GM19351 (cell line): ENCODE measurements at regions not wholly inside any gene's neighbourhood (a gene's known extent, or its start where the extent isn't known, plus 50 kb on each side); places are given as distances from the start of the nearest gene placed in this dataset.
"Not testable (repeated sequence)": the region's sequence is repeated elsewhere in the genome, so short reads cannot be mapped to it uniquely, and the experiment has no call there.

Source experiments
- ATAC-seq: cut with Tn5 transposase; IDR thresholded peaks from one replicate; pipeline ENCODE4 v1.9.1; 2021; ENCODE audit warnings: mild to moderate bottlenecking, moderate library complexity; ENCODE audit not compliant: unreplicated experiment

- ATAC-seq = no peak
These were observed 504.3 kb upstream of the CNTN3 start for GRCh38 chr3:75118779-75119178.

DNA sequence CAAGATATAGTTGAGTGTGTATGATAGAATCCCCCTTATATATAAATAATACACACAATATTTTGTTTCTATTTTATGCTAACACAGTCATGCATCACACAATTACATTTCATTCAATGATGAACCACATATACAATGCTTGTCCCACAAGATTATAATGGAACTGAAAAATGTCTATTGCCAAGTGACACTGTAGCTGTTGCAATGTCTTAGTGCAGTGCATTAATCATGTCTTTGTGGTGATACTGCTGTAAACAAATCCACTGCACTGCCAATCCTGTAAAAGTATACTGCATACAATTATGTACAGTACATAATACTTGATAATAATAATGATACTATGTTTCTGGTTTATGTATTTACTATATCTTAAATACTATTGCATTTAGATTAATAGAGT, 512.1 kb upstream of the CNTN3 start:
- ATAC-seq = no peak

GRCh38 chr3:75129101-75129500, 514.6 kb upstream of the CNTN3 start:
- no peak for ATAC-seq

- no peak for ATAC-seq
These were observed 521.8 kb upstream of the CNTN3 start for GRCh38 chr3:75136100-75136897.

- ATAC-seq = no peak
These were observed 523.9 kb upstream of the CNTN3 start for GRCh38 chr3:75138345-75138744.

- ATAC-seq = no peak
These were observed 523.1 kb upstream of the FRG2C start for GRCh38 chr3:75140904-75141615.

DNA sequence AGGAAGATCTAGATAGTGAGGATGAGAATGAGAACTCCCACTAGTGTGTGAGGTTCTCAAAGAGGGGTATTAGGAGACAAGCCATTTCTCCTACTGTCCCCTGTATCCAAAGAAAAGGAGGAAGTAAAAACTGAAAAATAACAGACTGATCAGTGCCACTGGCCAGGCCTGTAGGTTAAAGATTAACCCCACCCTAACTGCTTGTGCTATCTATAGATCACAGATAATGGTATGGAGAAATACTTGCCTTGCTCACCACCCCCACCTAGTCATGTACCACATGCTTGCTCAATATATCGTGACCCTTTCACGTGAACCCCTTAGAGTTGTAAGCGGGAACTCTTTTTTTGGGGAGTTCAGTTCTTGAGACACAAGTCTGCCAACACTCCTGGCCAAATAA, 519.7 kb upstream of the FRG2C start:
- no peak for ATAC-seq

DNA sequence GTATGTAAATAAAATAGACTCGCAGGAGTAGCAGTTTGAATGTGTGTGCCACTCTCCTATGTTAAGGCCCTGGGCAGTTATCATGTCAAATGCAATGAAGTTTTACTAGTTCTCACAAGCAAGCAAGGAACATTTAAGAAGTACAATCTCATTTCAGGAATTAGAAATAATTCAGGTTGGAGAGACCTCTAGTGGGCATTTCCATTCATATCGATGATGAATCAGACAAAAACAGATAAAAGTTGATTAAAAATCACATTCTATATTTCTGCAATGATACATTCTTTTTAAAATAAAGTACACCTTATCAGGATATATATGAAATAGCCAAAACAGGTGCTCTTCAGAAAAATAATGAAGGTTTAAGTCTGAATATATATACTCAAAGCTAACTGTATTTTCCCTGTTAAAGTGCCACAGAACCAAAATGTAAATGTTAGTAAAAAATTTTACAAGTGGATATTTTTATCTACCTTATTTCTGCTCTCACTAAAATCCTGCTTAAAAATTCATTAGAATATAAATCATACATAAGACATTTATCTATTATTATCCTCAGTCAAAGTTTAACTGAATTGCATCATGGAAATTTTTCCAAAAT, 492.4 kb upstream of the FRG2C start:
- no peak for ATAC-seq

DNA sequence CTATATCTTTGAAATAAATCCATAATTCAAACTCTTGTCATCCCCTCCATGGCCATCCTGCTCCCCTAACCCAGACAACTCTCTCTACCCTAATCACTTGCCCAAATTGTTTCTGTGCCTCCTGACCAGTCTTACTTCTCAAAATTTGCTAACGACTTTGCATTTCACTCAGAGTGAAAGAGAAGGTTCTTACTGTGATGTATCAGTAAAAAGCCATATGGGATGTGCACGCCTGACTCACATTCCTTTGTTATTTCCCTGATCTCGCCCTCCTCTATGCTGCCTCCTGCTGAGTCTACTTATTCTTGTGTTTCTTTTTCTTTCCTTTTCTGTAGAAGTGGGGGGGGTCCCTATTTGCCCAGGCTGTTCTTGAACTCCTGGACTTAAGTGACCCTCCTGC, 487.2 kb upstream of the FRG2C start:
- peak; percentile 82 for ATAC-seq

DNA sequence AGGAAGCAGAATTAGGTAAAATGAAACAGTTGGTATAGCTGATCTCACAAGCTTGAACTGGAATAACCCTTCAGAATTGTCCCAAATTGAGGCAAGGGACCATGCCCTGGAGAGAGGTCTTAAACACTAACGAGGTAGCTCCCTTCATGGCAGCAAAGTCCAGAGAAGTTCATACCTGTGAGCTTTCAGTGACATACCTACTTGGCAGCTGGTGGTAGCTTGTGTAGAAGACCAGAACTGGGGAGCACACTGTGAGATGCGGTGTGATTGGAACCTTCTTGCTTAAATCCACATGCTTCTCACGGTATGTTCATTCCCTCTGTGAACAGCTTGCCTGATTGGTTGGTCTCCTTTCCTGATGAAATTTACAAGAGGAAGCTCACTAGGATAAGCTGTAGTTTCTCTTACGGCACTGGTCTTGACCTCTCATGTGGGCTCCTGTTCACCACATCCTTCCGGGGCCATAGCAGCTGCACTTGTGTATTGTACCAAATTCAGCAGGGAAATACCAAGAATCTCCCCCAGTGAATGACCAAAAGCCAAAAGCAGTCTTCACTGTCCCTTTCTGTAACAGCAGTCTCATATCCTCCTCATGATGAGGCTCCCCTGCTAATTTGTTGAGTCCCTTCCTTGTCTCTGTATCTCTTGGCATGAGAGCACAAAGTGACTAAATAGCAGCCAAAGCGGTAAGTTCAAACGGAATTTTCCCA, 483.7 kb upstream of the FRG2C start:
- ATAC-seq = peak; percentile 49

GRCh38 chr3:75180945-75181298, 483.2 kb upstream of the FRG2C start:
- no peak for ATAC-seq

DNA sequence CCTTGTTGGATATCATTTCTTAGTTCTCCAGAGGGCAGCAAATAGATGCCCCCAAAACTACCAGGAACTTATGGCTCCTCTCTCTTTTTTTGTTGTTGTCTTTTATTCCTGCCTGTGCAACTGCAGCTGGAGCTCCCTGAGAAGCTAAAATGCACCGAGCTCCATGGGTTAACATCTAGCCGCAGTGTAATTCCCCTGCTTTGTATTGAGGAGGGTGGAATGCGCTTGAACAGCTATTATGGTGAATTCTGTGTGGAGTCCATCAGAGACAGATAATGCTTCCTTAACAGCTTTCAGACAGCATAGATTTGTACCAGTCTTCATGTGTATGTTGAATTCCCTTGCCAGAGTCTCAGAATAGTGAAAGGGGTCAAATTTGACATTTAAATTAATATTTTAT, 475.2 kb upstream of the FRG2C start:
- ATAC-seq = no peak

DNA sequence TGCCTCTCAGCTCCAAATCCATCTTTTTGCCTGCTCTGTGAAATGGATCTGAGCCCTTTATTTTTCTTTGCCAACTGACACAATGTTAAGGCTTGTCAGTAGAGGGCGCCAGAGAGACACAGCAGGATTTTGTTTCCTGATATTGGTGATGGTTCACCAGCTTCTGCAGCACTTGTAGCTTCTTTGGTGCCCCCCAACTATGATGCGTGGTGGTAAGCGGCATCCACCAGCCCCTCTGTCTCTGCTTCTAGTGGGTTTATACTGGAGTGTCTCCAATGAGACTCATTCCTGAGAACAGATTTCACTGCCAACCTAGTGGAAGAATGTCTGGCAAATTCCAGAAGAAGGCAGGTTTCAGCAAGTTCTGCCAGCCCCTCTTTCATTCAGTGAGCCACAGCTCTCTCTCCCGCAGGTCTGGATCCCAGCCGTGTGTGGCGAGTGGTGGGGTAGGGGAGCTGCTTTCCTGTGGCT, 471.9 kb upstream of the FRG2C start:
- ATAC-seq = peak; percentile 80

- no peak for ATAC-seq
These were observed 470.3 kb upstream of the FRG2C start for GRCh38 chr3:75193797-75194196.

- not testable (repeated sequence) for ATAC-seq
These were observed 449.8 kb upstream of the FRG2C start for GRCh38 chr3:75214332-75214731.

- ATAC-seq = no peak
These were observed 445.6 kb upstream of the FRG2C start for GRCh38 chr3:75218577-75218976.

- ATAC-seq = no peak
These were observed 443.2 kb upstream of the FRG2C start for GRCh38 chr3:75220932-75221331.

DNA sequence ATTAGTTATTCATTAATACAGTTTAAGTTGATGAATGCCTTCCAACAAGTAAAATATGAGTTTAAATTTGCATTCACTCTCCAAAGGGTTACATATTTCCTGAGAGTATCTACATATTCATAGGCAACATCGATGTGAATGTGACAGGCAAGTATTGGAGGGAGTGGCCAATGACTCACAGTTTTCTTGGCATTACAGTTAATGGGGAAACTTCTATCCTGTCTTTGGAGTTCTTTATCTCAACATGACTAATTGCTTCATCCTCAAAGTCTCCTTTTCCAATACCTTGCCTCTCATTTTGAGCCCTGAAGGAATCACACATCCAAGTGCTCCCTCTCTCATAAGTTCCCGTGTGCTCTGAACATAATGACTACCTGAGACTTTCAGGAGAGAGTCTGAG, 439.7 kb upstream of the FRG2C start:
- no peak for ATAC-seq

DNA sequence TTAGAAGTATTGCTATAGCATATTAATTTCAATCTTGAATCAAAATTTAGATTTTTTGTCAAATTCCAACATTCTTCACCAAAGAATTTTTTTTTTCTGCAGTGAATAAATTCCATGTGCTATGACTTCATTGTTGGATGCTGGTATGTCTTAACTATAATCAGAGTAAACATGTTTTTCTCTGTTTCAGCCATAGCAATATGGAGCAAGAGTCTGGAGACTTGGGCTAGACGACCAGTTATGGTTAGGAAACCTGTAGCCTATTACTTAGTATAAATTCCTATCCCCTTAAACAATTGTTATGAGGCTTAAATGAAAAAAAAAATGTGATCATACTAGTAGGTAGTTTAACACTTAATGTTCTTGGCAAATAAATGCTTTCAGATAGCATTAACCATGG, 431.9 kb upstream of the FRG2C start:
- ATAC-seq = no peak

DNA sequence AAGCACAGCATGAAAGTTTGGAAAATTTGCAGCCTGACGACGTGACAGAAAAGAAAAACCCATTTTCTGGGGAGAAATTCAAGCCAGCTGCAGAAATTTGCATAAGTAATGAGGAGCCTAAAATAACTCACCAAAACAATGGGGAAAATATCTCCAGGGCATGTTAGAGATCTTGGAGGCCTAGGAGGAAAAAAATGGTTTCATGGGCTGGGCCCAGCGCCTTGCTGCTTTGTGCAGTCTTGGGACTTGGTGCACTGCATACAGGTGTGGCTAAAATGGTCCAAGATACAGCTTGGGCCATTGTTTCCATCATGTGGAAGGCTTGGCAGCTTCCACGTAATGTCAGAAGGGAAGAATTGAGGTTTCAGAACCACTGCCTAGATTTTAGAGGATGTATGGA, 428.5 kb upstream of the FRG2C start:
- no peak for ATAC-seq

GRCh38 chr3:75237053-75237452, 427.1 kb upstream of the FRG2C start:
- ATAC-seq = no peak
